GM18505 (cell line): ENCODE measurements at regions not wholly inside any gene's neighbourhood (a gene's known extent, or its start where the extent isn't known, plus 50 kb on each side); places are given as distances from the start of the nearest gene placed in this dataset.

Experiments
- ATAC-seq: cut with Tn5 transposase; IDR thresholded peaks from one replicate; pipeline ENCODE4 v1.9.1; 2021; ENCODE audit not compliant: unreplicated experiment
- POLR2A ChIP-seq: IDR thresholded peaks from 4 replicates; pipeline ENCODE4 v1.6.1; 2011; ENCODE audit warnings: borderline replicate concordance; ENCODE audit not compliant: insufficient read depth, insufficient read length; ENCODE audit errors: extremely low read depth

- ATAC-seq, result no peak
- no peak for TF ChIP-seq POLR2A
These were observed 370.3 kb upstream of the DPPA4 start for GRCh38 chr3:109707617-109708016.

GRCh38 chr3:109713288-109713687, 375.9 kb upstream of the DPPA4 start:
- no peak for TF ChIP-seq POLR2A
- ATAC-seq, result no peak

- ATAC-seq, result no peak
These were observed 378.4 kb upstream of the DPPA4 start for GRCh38 chr3:109715707-109716106.

GRCh38 chr3:109718850-109719249, 381.5 kb upstream of the DPPA4 start:
- ATAC-seq, result no peak

More at GRCh38 chr3:109715707-109716106, 378.4 kb upstream of the DPPA4 start:
- TF ChIP-seq POLR2A, result no peak

GRCh38 chr3:109728861-109729494, 391.6 kb upstream of the DPPA4 start:
- no peak for TF ChIP-seq POLR2A
- ATAC-seq, result no peak

More at GRCh38 chr3:109718850-109719249, 381.5 kb upstream of the DPPA4 start:
- TF ChIP-seq POLR2A, result no peak

DNA sequence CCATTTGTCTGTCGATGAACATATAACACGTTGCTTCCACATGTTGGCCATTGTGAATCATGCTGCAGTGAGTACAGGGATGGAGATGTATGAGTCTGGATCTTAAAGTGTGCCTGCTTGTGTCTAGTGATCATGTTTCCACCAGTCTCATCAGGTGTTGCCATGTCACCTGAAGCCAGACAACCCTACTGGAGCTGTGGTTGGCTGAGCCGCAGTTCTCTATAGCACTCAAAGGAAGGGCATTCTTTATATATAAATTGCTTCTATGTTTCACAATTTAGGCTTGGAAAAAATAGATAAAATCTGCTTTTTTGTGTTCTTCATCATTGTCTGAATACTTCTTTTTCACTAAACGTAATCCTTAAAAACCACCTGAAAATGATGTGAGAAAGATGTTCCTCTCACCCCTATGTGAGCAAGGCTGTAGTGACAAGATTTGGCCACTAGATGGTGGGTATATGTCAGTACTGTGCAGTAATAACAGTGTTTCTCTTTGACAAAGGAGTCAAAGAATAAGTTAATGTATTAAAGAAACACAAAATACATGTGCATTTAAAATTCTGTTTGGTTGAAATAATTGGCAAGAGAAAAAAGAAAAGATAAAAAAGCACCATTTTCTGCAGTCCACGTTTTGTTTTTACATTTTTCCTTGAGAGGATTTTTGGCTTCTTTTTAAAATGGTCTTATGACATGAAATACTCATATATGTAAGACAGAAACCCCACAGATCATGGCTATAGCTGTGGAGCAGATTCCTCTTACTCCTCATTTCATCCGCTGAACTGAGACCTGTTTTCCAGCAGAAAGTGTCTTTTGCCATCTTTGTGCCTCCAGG, 394.5 kb upstream of the DPPA4 start:
- no peak for TF ChIP-seq POLR2A
- peak; percentile 94 for ATAC-seq

DNA sequence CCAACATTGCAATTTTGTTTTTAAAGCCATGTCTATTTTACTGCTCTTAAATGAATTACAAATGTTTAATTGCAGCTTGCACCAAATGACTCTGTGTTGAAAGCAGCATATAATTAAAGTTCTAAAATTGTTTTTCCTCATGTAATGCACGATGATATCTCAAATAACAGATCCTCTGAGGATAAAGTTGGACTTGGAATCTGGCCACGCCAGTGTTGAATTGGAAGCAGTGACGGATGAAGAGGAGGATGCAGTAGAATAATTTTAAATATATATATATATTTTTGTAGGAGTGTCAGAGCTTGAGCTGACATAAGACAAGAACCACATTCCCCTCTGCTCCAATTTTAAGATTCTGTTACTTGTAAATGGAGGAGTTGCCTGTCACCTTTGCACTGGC, 406.6 kb upstream of the DPPA4 start:
- no peak for TF ChIP-seq POLR2A
- ATAC-seq, result no peak

DNA sequence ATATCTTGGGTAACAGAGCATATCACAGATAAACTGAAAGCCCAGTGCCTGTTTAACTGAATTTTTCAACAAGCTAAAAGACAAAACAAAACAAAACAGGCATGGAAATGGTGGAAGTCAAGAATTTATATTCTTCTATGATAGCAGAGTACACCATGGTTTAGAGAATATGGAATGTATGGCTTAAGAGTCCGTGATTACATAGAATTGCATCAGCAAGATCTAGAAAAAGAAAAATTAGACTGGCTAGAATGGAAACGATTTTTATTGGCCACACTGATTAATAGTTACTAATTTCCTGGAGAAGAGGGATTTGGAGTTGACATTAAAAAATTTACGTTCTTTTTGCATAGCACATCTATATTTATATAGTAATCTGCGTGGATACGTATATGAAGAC, 435.2 kb upstream of the DPPA4 start:
- no peak for TF ChIP-seq POLR2A
- no peak for ATAC-seq

- ATAC-seq, result no peak
- no peak for TF ChIP-seq POLR2A
These were observed 436.8 kb upstream of the DPPA4 start for GRCh38 chr3:109774108-109774507.

- TF ChIP-seq POLR2A, result no peak
- no peak for ATAC-seq
These were observed 446.9 kb upstream of the DPPA4 start for GRCh38 chr3:109784285-109784684.

DNA sequence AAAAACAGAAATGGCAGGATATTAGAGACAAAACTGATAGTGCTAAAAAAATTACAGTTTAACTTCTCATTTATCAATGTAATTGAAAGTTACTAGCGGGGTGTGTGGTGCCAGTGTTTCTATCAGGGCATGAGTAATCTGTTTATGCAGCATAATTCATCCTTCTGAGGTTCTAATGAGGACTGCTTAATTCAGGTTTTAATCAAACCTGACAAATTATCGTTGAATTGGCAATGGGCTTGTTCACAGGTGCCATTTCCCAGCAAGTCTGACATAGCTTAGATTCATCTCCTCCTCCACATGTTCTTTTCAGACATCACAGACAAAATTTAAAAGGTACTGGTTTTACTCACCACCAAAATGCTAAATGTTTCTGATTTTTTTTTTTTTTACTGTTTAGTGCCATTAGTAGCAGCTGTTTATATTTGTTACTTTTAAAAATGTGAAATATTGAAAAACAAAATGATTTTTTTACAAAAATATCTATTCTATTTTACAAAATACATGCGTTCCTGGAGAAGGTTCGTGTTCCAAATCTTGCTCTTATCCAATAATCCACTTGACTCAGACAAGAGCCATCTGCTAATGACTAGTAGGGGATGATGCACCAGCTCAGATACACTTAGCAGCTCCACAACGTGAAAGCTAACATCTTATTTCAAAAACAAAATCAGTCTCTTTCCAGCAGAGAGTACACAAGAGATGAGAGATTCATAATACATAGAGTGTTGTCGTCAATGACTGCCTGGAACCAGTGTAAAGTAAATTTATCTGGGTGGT, 447.7 kb upstream of the DPPA4 start:
- no peak for ATAC-seq
- TF ChIP-seq POLR2A, result no peak

DNA sequence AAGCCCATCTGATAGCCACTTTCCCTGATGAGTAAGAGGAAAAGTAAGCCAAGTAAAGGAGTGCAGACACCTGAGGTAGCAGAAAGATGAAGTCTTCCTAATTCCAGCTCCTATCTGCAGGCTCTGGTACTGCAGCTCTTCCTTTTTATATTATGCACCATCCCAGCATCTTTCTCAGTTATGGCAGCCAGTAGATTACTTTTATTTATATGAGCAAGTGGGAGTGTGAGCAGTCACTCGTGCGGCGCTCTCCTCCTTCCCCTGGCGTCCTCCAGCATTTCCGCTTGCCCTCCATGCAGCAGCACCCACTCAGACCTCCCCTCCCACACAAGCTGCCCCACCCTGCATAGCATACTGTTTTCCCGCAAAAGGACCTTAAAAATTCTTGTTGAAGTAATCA, 465.9 kb upstream of the DPPA4 start:
- ATAC-seq, result no peak
- TF ChIP-seq POLR2A, result no peak

DNA sequence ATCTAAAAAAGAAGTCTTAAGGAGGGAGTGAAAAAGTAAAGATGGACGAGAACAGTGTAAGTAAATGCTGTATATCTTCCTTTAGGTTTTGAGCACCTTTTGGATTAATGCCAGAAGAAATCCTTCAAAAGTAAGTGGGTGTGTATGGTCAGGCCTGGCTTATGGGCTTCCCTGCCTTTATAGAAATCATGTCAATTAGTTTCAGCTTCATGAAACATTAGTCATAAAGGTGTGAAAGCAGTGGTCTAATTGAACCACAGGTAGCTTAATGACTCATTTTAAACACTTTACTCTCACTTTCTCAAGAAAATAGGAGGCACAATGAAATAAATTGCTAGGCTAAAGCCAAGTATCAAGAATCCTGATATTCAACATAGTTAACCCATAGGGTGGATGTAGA, 467.4 kb upstream of the DPPA4 start:
- no peak for TF ChIP-seq POLR2A
- ATAC-seq, result no peak
